ENCODE measurements at regions not wholly inside any gene's neighbourhood (a gene's known extent, or its start where the extent isn't known, plus 50 kb on each side); places are given as distances from the start of the nearest gene placed in this dataset.

GRCh38 chr19:27986299-27986698 is 1226.7 kb downstream of the UQCRFS1 start:
- Histone ChIP-seq H3K4me3 (no peak overlapping the region), H3K9me3 (no peaks in the 10 kb centered on the region), H3K4me1 (no peaks in the 10 kb centered on the region), H3K27ac (no peak overlapping the region), H3K36me3 (no peaks in the 10 kb centered on the region), H3K27me3 (no peaks in the 10 kb centered on the region)
- ATAC-seq (no peak), DNase-seq (no peak)
- TF ChIP-seq CTCF (IDR thresholded peaks at IDR 0.05) (no peak), POLR2A (IDR thresholded peaks at IDR 0.05) (no peak)
- 25% methylated on average over 1 of the region's 1 CpG for WGBS (ENCODE audit: insufficient coverage, low coverage, low lambda C conversion rate, missing lambda C conversion rate)
- intact Hi-C loops (cut with DNase I): no loop called here

GRCh38 chr19:27975419-27976005 is 1237.4 kb downstream of the UQCRFS1 start:
- TF ChIP-seq CTCF (IDR thresholded peaks at IDR 0.05): no peak
- no peak for TF ChIP-seq POLR2A (IDR thresholded peaks at IDR 0.05)
- no peaks in the 10 kb centered on the region for H3K4me1 ChIP-seq
- DNase-seq: no peak
- WGBS (ENCODE audit: insufficient coverage, low coverage, low lambda C conversion rate, missing lambda C conversion rate): 52% methylated on average over 4 of the region's 5 CpGs
- H3K9me3 ChIP-seq: no peaks in the 10 kb centered on the region
- no peak overlapping the region for H3K27ac ChIP-seq
- intact Hi-C loops (cut with DNase I): loop anchor here (10.0 kb wide), 1 partner anchor 349 kb away; no protein-coding TSS in a partner anchor
- H3K4me3 ChIP-seq: no peak overlapping the region
- H3K36me3 ChIP-seq: no peaks in the 10 kb centered on the region
- ATAC-seq: no peak
- H3K27me3 ChIP-seq: no peaks in the 10 kb centered on the region

GRCh38 chr19:27974082-27974513 is 1238.9 kb downstream of the UQCRFS1 start:
- H3K4me1 ChIP-seq: no peaks in the 10 kb centered on the region
- H3K4me3 ChIP-seq: no peak overlapping the region
- H3K27ac ChIP-seq: no peak overlapping the region
- intact Hi-C loops (cut with DNase I): loop anchor here (10.0 kb wide), 1 partner anchor 351 kb away; no protein-coding TSS in a partner anchor
- DNase-seq (peak in 1 of 3 donors; percentile 25), ATAC-seq (peak in 2 of 4 donors; percentile 55 to 58)
- no peaks in the 10 kb centered on the region for H3K27me3 ChIP-seq
- H3K36me3 ChIP-seq: no peaks in the 10 kb centered on the region
- no peaks in the 10 kb centered on the region for H3K9me3 ChIP-seq
- 6% methylated on average over 2 of the region's 2 CpGs for WGBS (ENCODE audit: insufficient coverage, low coverage, low lambda C conversion rate, missing lambda C conversion rate)
- no peak for TF ChIP-seq POLR2A (IDR thresholded peaks at IDR 0.05)
- peak; percentile 24 to 53 (median 40) for TF ChIP-seq CTCF (IDR thresholded peaks at IDR 0.05)

DNA sequence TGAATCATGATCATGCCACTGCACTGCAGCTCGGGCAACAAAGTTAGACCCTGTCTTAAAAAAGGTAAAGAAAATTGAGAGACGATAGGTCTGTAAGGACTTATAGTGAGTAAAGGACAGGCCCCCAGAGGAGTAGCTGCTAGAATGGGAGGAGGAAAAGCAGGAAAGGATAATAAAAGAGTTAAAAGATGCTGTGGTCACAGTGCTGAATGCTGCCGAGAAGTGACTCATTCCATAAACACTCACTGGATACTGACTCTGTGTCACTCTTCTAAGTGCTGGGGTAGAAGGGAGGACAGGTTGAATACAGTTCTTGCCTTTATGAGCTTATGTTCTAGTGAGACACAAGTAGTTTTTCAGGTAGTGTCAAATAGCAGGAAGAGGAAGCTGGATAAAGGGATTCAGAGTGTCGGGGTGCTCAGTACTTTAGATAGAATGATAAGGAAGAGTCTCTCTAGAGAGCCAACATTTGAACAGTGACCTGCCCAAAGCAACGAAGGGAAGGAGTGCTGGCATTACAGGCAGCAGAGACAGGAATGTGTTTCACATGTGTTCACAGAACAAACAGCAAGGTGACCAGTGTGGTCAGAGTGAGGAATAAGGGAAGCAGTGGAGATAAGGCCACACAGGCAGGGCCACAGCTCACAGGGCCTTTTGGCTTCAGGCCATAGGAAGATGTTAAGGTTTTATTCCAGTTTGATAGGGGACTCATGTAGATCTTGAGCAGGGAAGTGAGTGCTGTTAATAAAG is 1240.5 kb downstream of the UQCRFS1 start:
- Histone ChIP-seq H3K36me3 (no peaks in the 10 kb centered on the region), H3K9me3 (no peaks in the 10 kb centered on the region), H3K27ac (no peak overlapping the region), H3K4me1 (no peaks in the 10 kb centered on the region), H3K4me3 (no peak overlapping the region), H3K27me3 (no peaks in the 10 kb centered on the region)
- TF ChIP-seq CTCF (IDR thresholded peaks at IDR 0.05): no peak
- TF ChIP-seq POLR2A (IDR thresholded peaks at IDR 0.05): no peak
- DNase-seq (no peak), ATAC-seq (no peak)
- 32% methylated on average over 5 of the region's 5 CpGs for WGBS (ENCODE audit: insufficient coverage, low coverage, low lambda C conversion rate, missing lambda C conversion rate)
- intact Hi-C loops (cut with DNase I): loop anchor here (10.0 kb wide), 1 partner anchor 352 kb away; no protein-coding TSS in a partner anchor
